ENCODE measurements at regions not wholly inside any gene's neighbourhood (a gene's known extent, or its start where the extent isn't known, plus 50 kb on each side); places are given as distances from the start of the nearest gene placed in this dataset.

DNA sequence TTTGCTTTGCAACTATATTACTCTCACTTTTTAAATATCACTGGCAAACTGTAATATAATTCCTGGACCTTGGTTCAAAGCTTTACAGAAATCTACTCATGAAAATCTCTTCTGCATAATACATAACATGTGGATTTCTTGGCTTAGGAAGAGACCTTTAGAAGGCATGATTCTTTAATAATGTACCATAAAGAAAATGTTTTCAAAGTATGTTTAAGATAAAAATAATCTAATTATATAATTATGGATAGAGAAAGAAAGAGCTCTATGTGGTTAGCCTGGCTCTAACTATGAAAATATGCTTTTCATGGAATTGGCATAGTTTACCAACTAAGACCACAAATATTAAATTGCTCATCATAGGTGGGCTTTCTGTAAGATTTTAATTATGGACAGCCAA lies 817.8 kb downstream of the TLE1 start:
- POLR2A ChIA-PET: no interaction called here
- Mint-ChIP-seq H3K4me3 (no peak overlapping the region), H3K27me3 (no peaks in the 10 kb centered on the region), H3K36me3 (no peaks in the 10 kb centered on the region), H3K4me1 (no peaks in the 10 kb centered on the region), H3K27ac (no peak overlapping the region), H3K9me3 (peaks cover 2% of the 10 kb centered on the region)
- no peak for ATAC-seq (ENCODE audit: low read depth)
- DNase-seq: no peak

DNA sequence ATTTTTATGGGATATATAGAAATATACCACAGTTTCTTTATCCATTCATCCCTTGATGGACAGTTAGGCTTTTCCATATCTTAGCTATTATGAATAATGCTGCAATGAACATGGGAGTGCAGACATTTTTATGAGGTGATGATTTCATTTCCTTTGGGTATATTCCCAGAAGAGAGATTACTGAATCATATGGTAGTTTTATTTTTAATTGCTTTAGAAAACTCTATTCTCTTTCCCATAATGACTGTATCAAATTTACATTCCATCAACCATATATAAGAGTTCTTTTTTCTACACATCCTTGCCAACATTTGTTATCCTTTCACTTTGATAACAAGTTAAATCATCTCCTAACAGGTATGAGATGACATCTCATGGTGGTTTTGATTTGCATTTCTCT lies 821.6 kb downstream of the TLE1 start:
- Mint-ChIP-seq H3K36me3 (no peaks in the 10 kb centered on the region), H3K4me3 (no peak overlapping the region), H3K27me3 (no peaks in the 10 kb centered on the region), H3K9me3 (peaks cover 2% of the 10 kb centered on the region), H3K4me1 (no peaks in the 10 kb centered on the region), H3K27ac (no peak overlapping the region)
- no peak for DNase-seq
- ATAC-seq (ENCODE audit: low read depth): no peak
- POLR2A ChIA-PET: no interaction called here

DNA sequence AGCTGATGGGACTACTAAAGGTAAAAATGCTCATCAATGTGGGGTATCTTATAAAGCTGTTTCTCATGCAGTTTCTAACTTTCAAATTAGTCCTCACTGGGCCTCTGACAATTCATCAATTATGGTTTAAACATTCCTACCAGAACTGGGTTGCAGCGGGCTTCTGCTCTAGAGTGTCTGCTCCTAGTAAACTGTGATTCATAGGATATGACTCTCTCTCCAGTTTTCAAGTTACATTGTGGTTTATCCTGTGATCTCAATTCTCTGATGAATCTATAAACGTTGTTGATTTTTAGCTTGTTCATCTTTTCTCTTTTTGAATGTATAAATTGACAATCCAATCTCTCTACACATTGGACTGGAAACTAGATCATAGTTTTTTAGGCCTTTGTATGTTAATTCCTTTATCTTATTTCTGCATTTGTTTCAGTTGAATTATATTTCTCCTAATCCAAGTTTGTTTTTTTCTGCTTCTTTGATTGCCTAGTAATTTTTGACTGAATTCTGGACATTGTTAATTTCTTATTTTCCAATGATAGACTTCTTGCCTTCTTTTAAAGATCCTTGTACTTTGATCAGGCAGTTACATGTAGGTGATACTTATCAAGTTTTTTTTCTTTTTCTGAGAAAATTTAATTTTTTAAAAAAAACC lies 822.6 kb downstream of the TLE1 start:
- no peaks in the 10 kb centered on the region for H3K36me3 Mint-ChIP-seq
- POLR2A ChIA-PET: no interaction called here

DNA sequence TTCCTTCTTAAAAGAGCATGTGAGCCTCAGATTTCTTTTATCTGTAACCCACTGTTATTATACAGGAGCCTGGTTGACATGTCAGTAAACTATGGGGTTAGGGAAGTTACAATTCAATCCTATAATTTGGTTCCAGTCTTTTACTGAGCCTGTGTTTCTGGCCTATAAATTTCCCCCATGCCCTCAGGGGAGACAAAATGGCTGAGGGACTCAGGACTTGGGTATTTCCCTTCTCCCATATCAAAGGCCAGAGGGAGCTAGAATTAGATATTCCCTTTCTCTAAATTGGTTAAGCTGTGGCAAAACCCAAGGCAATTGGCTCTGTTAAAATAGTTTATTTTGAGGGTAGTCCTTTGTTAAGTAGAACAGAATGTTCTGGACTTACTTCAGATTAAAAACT lies 823.2 kb downstream of the TLE1 start:
- no peak for ATAC-seq (ENCODE audit: low read depth)
- Mint-ChIP-seq H3K4me1 (no peaks in the 10 kb centered on the region), H3K27ac (no peak overlapping the region), H3K4me3 (no peak overlapping the region), H3K9me3 (peaks cover 2% of the 10 kb centered on the region), H3K36me3 (no peaks in the 10 kb centered on the region), H3K27me3 (no peaks in the 10 kb centered on the region)
- DNase-seq: no peak
- POLR2A ChIA-PET: no interaction called here

More for the DNA sequence above, 822.6 kb downstream of the TLE1 start:
- H3K4me1 Mint-ChIP-seq: no peaks in the 10 kb centered on the region
- no peak overlapping the region for H3K4me3 Mint-ChIP-seq
- DNase-seq (no peak), ATAC-seq (ENCODE audit: low read depth) (no peak)
- no peak overlapping the region for H3K27ac Mint-ChIP-seq
- H3K27me3 Mint-ChIP-seq: no peaks in the 10 kb centered on the region
- peaks cover 2% of the 10 kb centered on the region for H3K9me3 Mint-ChIP-seq

DNA sequence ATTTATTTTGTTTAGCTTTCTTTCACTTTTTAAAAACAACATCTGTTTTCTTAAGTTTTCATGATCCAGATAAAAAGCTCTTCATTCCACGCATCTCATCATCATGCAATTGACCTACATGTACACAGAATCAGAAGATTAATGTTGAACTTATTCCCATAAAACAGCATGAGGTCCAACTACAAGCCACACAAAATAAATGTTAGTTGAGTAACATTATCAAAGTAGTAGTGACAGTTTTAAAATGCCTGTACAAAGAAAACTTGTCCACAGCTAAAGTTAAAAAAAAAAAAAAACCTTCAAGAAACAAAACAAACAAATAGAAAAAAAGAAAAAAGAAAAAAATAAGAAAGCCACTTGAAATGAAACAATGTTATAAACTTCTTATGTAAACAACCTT lies 846.3 kb downstream of the TLE1 start:
- H3K9me3 Mint-ChIP-seq: peaks cover 3% of the 10 kb centered on the region
- H3K27me3 Mint-ChIP-seq: no peaks in the 10 kb centered on the region
- ATAC-seq (ENCODE audit: low read depth): no peak
- POLR2A ChIA-PET: no interaction called here
- no peaks in the 10 kb centered on the region for H3K4me1 Mint-ChIP-seq
- no peak overlapping the region for H3K27ac Mint-ChIP-seq
- DNase-seq: no peak
- H3K4me3 Mint-ChIP-seq: no peak overlapping the region
- no peaks in the 10 kb centered on the region for H3K36me3 Mint-ChIP-seq

DNA sequence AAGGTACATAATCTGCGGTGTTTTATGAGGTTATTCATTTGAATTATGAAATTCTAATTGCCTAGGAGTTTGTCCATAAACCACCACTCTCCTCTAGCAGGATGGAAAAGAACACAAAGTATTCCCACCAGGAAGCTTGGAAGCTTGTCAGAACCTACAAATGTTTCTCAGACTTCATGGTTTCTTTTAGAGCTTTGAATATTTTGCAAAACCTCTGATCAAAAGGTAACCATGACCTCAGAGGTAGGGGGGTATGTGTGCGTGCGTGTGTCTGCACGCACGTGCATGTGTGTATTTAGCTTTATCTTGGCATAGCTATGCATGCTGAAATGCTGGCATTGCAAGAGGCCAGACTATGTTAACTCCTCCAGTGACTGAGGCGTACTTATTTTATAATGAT lies 847.0 kb downstream of the TLE1 start:
- ATAC-seq (ENCODE audit: low read depth): no peak
- POLR2A ChIA-PET: no interaction called here

DNA sequence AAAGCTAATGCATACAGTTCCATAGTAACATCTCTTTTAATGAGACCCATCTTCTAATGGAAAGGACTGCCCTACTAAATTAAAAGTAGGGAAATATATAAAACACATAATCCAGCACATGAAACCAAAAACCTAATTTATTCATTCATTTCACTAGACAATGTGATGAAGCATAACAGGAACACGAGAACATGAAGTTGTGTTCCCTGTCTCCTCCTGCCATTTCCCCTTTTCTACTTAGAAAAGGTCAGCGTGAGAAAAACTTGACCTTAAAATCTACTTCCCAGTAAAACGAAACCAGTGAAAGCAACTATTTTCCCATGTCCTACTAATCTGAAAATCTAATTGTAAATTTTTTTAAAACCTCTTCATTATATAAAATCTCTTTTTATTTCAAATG lies 847.5 kb downstream of the TLE1 start:
- POLR2A ChIA-PET: no interaction called here
- DNase-seq (no peak), ATAC-seq (ENCODE audit: low read depth) (no peak)
- H3K27me3 Mint-ChIP-seq: no peaks in the 10 kb centered on the region
- H3K4me3 Mint-ChIP-seq: no peak overlapping the region
- H3K27ac Mint-ChIP-seq: no peak overlapping the region
- peaks cover 3% of the 10 kb centered on the region for H3K9me3 Mint-ChIP-seq
- no peaks in the 10 kb centered on the region for H3K36me3 Mint-ChIP-seq
- no peaks in the 10 kb centered on the region for H3K4me1 Mint-ChIP-seq

More for the DNA sequence above, 847.0 kb downstream of the TLE1 start:
- Mint-ChIP-seq H3K4me3 (no peak overlapping the region), H3K27ac (no peak overlapping the region), H3K4me1 (no peaks in the 10 kb centered on the region), H3K27me3 (no peaks in the 10 kb centered on the region), H3K36me3 (no peaks in the 10 kb centered on the region), H3K9me3 (peaks cover 3% of the 10 kb centered on the region)
- DNase-seq: no peak

DNA sequence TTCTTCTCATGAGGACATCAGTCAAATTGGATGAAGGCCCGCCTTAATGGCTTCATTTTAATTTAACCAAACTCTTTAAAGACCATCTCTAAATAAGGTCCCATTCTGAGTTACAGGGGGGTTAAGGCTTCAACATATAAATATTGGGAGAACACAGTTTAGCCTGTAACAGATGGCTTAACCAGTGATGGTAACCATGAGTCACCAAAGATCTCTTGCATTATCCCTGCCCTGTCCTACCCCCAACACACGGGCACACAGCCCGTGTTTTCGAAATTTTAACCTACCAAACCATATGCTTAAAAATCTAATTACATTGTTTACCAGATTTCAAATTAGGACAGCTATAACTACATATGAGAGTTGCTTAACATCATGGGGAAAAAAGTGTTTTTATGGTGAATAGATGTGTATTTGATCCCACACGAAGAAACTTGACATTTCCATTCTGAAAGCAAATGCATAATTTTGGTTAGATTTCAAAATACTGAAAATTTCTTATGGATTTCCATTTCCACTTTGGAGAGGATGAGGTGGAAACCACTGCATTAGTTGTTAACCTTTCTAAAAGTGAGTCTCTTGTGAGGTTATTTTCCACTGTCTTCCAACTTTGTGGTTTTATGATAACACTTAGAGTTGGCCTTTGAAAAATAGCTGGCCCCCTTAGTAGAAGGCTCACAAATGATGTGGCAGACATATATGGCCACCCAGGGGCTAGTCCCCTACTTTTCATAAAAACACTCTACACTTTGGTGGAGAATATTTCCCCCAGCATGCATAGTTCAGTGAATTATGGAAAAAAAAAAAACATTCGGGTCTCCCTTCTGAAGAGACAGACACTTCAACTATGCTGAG lies 849.3 kb downstream of the TLE1 start:
- no peaks in the 10 kb centered on the region for H3K27me3 Mint-ChIP-seq
- POLR2A ChIA-PET: no interaction called here
- ATAC-seq (ENCODE audit: low read depth): no peak
- H3K4me1 Mint-ChIP-seq: no peaks in the 10 kb centered on the region
- no peak for DNase-seq
- no peaks in the 10 kb centered on the region for H3K36me3 Mint-ChIP-seq
- no peak overlapping the region for H3K27ac Mint-ChIP-seq
- no peak overlapping the region for H3K4me3 Mint-ChIP-seq
- H3K9me3 Mint-ChIP-seq: peaks cover 2% of the 10 kb centered on the region

DNA sequence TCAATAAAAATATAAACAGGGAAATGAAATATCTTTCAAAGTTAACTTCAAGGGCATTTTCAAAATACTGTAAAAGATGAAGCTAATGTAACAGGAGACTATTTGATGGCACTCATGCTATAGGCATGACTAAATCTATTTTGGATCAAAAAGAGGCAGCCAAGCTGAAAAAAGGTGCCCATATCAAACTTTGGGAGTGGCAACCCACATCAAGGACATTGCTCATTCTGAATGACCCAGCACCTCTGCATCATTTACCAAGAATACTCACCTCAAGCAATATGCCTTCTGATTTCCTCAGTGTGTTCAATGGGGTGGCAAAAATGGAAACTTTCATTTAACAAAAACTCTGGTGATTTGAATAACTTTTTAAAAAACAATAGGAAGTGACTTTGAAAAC lies 853.3 kb downstream of the TLE1 start:
- ATAC-seq (ENCODE audit: low read depth): no peak
- H3K27ac Mint-ChIP-seq: no peak overlapping the region
- H3K9me3 Mint-ChIP-seq: peaks cover 2% of the 10 kb centered on the region

DNA sequence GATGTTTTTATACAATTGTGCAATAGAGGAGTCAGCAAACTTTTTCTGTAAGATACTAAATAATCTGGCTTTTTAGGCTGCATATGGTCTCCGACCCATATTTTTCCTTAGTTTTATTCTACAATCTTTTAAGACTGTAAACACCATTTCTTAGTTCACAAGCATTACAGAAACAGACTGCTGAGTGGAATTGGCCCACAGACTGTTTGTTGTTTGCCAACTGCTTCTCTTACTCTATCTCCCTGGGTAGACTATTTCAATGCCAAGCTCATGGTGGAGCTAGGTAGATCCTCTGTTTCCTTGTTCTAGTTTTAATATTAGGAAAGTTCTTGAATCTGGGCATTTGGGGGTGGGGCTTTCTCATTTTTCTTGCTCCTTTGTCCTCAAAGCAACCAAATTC lies 857.6 kb downstream of the TLE1 start:
- POLR2A ChIA-PET: no interaction called here
- H3K27ac Mint-ChIP-seq: no peak overlapping the region
- no peak overlapping the region for H3K4me3 Mint-ChIP-seq
- no peak for ATAC-seq (ENCODE audit: low read depth)
- H3K27me3 Mint-ChIP-seq: no peaks in the 10 kb centered on the region
- H3K9me3 Mint-ChIP-seq: peaks cover 11% of the 10 kb centered on the region
- H3K36me3 Mint-ChIP-seq: no peaks in the 10 kb centered on the region
- no peaks in the 10 kb centered on the region for H3K4me1 Mint-ChIP-seq
- DNase-seq: no peak

More for the DNA sequence above, 853.3 kb downstream of the TLE1 start:
- Mint-ChIP-seq H3K4me3 (no peak overlapping the region), H3K4me1 (no peaks in the 10 kb centered on the region), H3K27me3 (no peaks in the 10 kb centered on the region), H3K36me3 (no peaks in the 10 kb centered on the region)
- no peak for DNase-seq
- POLR2A ChIA-PET: no interaction called here

DNA sequence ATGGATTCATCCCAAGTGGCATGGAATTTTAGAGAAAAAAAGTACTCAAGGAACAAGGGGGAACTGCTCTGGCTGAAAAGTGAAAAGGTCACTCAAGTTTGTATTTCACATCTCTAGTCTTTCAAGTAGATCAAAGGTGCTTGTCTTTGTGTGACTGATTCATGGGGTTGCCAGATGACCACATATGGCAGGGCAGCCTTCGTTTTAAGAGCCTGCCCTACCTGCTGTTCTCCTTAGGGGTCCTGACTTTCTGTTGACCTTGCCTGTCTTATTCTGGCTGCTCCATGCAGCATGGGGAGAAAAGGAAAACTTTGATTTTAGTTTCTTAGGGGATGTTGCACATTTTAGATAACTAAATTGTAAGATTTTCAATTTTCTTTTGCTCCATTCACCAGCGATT lies 877.7 kb downstream of the TLE1 start:
- H3K4me3 Mint-ChIP-seq: no peak overlapping the region
- no peak overlapping the region for H3K27ac Mint-ChIP-seq
- H3K36me3 Mint-ChIP-seq: no peaks in the 10 kb centered on the region
- ATAC-seq (ENCODE audit: low read depth) (no peak), DNase-seq (no peak)
- no peaks in the 10 kb centered on the region for H3K4me1 Mint-ChIP-seq
- H3K9me3 Mint-ChIP-seq: no peaks in the 10 kb centered on the region
- H3K27me3 Mint-ChIP-seq: no peaks in the 10 kb centered on the region
- POLR2A ChIA-PET: no interaction called here

DNA sequence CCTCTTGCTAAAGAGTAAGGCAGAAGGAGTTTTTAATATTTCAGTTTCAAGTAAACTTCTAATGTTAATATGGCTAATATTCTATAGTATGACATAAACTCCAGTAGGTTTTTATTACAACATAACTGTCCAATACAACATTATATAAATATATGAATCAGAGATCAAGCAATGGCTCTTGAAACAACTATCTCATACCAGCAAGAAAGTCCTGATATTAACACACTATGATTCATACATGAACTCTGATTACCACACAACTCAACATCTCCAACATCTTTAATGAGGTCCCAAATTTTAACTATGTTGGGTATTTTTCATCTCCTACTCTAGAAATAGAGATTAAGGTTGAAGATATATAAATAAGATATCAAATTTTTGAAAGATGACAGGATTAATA lies 878.3 kb downstream of the TLE1 start:
- ATAC-seq (ENCODE audit: low read depth) (no peak), DNase-seq (no peak)
- H3K4me1 Mint-ChIP-seq: no peaks in the 10 kb centered on the region
- no peak overlapping the region for H3K27ac Mint-ChIP-seq
- H3K9me3 Mint-ChIP-seq: peaks cover 2% of the 10 kb centered on the region
- no peak overlapping the region for H3K4me3 Mint-ChIP-seq
- no peaks in the 10 kb centered on the region for H3K27me3 Mint-ChIP-seq
- no peaks in the 10 kb centered on the region for H3K36me3 Mint-ChIP-seq
- POLR2A ChIA-PET: no interaction called here

DNA sequence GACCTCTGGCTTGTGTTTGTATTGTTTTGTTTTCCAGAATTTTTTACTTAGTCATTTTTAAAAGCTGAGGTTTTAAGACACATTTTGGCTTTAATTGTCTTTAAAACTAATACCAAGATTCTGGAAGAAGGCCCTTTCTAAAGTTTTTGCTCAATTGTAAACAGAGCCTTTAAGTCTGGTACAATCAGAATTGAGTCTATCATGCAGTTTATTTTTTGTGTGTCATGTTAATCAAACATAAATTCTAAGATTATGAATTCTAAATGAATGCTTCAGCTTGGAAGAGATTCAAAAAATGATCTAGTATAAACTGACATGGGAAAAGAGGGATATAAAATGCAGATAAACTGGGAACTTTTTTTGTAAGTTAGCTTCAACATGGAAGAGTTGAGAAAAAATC lies 882.7 kb downstream of the TLE1 start:
- Mint-ChIP-seq H3K27ac (no peak overlapping the region), H3K4me3 (no peak overlapping the region), H3K9me3 (peaks cover 3% of the 10 kb centered on the region), H3K4me1 (no peaks in the 10 kb centered on the region), H3K36me3 (no peaks in the 10 kb centered on the region), H3K27me3 (no peaks in the 10 kb centered on the region)
- ATAC-seq (ENCODE audit: low read depth) (no peak), DNase-seq (no peak)
- POLR2A ChIA-PET: no interaction called here

DNA sequence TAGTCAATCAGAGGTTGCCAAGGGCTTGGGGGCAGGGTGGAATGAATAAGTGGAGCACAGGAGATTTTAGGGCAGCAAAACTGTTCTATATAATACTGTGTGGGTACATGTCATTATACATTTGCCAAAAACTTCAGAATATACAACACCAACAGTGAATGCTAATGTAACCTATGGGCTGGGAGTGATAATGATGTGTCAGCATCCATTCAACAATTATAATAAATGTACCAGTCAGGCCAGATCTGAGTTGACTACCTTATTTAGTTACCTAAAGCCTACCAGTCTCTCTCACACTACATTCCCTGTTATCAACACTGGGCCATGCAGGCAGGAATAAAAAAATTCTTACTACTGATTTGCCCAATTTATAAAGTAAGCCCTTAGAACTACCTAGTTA lies 884.5 kb downstream of the TLE1 start:
- ATAC-seq (ENCODE audit: low read depth): no peak
- Mint-ChIP-seq H3K27me3 (no peaks in the 10 kb centered on the region), H3K4me1 (no peaks in the 10 kb centered on the region), H3K27ac (no peak overlapping the region), H3K36me3 (no peaks in the 10 kb centered on the region), H3K9me3 (peaks cover 7% of the 10 kb centered on the region), H3K4me3 (no peak overlapping the region)
- no peak for DNase-seq
- POLR2A ChIA-PET: no interaction called here

All from activated naive CD8-positive, alpha-beta T cell treated with anti-CD3 and anti-CD28 coated beads, Interleukin-2, amount 10 ng/mL, durations not matched to agents 7 days and 5 days (primary cell).